CD14-positive monocyte (primary cell): ENCODE measurements at regions not wholly inside any gene's neighbourhood (a gene's known extent, or its start where the extent isn't known, plus 50 kb on each side); places are given as distances from the start of the nearest gene placed in this dataset.

Source experiments
- DNase-seq, 3 donors: peaks; one replicate each; pipeline ENCODE4 v3.0.0-alpha.2; 2011 to 2022
- H2AFZ ChIP-seq: 2 replicates; pipeline ENCODE4 v1.6.0; 2012; ENCODE audit warnings: mild to moderate bottlenecking, low read depth, low read length, inconsistent platforms; ENCODE audit not compliant: insufficient read depth, poor library complexity, severe bottlenecking
- H3K27ac ChIP-seq, 2 donors: 1 replicate in 1 of 2; 2 replicates in 1 of 2; pipeline ENCODE4 v1.5.1; 2012 to 2013; ENCODE audit warnings: low read length in 2 of 2, control low read depth in 1 of 2, inconsistent platforms in 1 of 2, low read depth in 1 of 2, mild to moderate bottlenecking in 1 of 2
- H3K27me3 ChIP-seq, 2 donors: one replicate each; pipeline versions ENCODE4 v1.6.0 to v1.6.1; 2011 to 2013; ENCODE audit warnings: low read length in 2 of 2; ENCODE audit not compliant: control insufficient read depth in 2 of 2, insufficient read depth in 2 of 2
- H3K36me3 ChIP-seq, 2 donors: replicated peaks in 1 of 2; 1 replicate in 1 of 2; 2 replicates in 1 of 2; pipeline versions ENCODE4 v1.5.1 to v1.6.1; 2012 to 2013; ENCODE audit warnings: low read length in 2 of 2, control low read depth in 1 of 2, inconsistent platforms in 1 of 2, mild to moderate bottlenecking in 1 of 2; ENCODE audit not compliant: insufficient read depth in 2 of 2, control insufficient read depth in 1 of 2
- H3K4me1 ChIP-seq, 2 donors: 1 replicate in 1 of 2; 2 replicates in 1 of 2; pipeline versions ENCODE4 v1.5.1 to v1.6.1; 2012 to 2013; ENCODE audit warnings: low read length in 2 of 2, control low read depth in 1 of 2, inconsistent platforms in 1 of 2, mild to moderate bottlenecking in 1 of 2, moderate library complexity in 1 of 2; ENCODE audit not compliant: insufficient read depth in 2 of 2, control insufficient read depth in 1 of 2
- H3K4me2 ChIP-seq: replicated peaks from 2 replicates; pipeline ENCODE3; 2012; ENCODE audit warnings: low read length, moderate library complexity, mild to moderate bottlenecking; ENCODE audit not compliant: poor library complexity, severe bottlenecking; ENCODE audit errors: extremely low read depth
- H3K4me3 ChIP-seq, 3 experiments: fragments of 200-600 bp in 1 of 3; sonication (generic) in 1 of 3; replicated peaks in 1 of 3; 1 replicate in 2 of 3; 2 replicates in 1 of 3; pipeline ENCODE4 v1.5.1; 2011 to 2013; ENCODE audit warnings: low read length in 3 of 3, mild to moderate bottlenecking in 3 of 3, control low read depth in 2 of 3, low read depth in 2 of 3, inconsistent platforms in 1 of 3, moderate library complexity in 1 of 3
- H3K79me2 ChIP-seq: 2 replicates; pipeline ENCODE4 v1.6.0; 2012; ENCODE audit warnings: mild to moderate bottlenecking, control low read depth, inconsistent platforms, low read length, moderate library complexity; ENCODE audit not compliant: insufficient read depth
- H3K9ac ChIP-seq: 2 replicates; pipeline ENCODE4 v1.6.0; 2017; ENCODE audit warnings: low read length, mild to moderate bottlenecking; ENCODE audit not compliant: insufficient read depth, poor library complexity, severe bottlenecking
- H3K9me3 ChIP-seq, 2 donors: replicated peaks in 1 of 2; 1 replicate in 1 of 2; 2 replicates in 1 of 2; pipeline versions ENCODE4 v1.5.1 to v1.6.1; 2012 to 2013; ENCODE audit warnings: low read length in 2 of 2, control low read depth in 1 of 2; ENCODE audit not compliant: control insufficient read depth in 1 of 2, insufficient read depth in 1 of 2
- H4K20me1 ChIP-seq: 2 replicates; pipeline ENCODE4 v1.6.0; 2012; ENCODE audit warnings: mild to moderate bottlenecking, low read length, control low read depth, moderate library complexity; ENCODE audit not compliant: insufficient read depth
- H3K27ac Mint-ChIP-seq, 7 donors: one replicate each; pipeline ENCODE4 v1.8.0; 2020; ENCODE audit warnings: mild to moderate bottlenecking in 7 of 7, mixed read lengths in 7 of 7, moderate library complexity in 6 of 7, inconsistent platforms in 2 of 7
- H3K27me3 Mint-ChIP-seq, 3 donors: one replicate each; pipeline ENCODE4 v1.8.0; 2021 to 2022; ENCODE audit warnings: low read depth in 3 of 3, mild to moderate bottlenecking in 3 of 3, mixed read lengths in 3 of 3, moderate library complexity in 3 of 3, inconsistent platforms in 1 of 3
- H3K36me3 Mint-ChIP-seq, 2 donors: one replicate each; pipeline ENCODE4 v1.8.0; 2020; ENCODE audit warnings: mixed read lengths in 2 of 2, inconsistent platforms in 1 of 2, mild to moderate bottlenecking in 1 of 2
- H3K4me1 Mint-ChIP-seq: one replicate; pipeline ENCODE4 v1.8.0; 2020; ENCODE audit warnings: mild to moderate bottlenecking, mixed read lengths
- H3K4me3 Mint-ChIP-seq, 2 donors: one replicate each; pipeline ENCODE4 v1.8.0; 2020; ENCODE audit warnings: mild to moderate bottlenecking in 2 of 2, mixed read lengths in 2 of 2, moderate library complexity in 1 of 2
- H3K9me3 Mint-ChIP-seq, 7 donors: one replicate each; pipeline ENCODE4 v1.8.0; 2020 to 2022; ENCODE audit warnings: mixed read lengths in 7 of 7, mild to moderate bottlenecking in 6 of 7, moderate library complexity in 6 of 7, inconsistent platforms in 2 of 7
- CTCF ChIP-seq: fragments of 200-600 bp; IDR thresholded peaks from one replicate; pipeline ENCODE4 v1.8.0; 2022; ENCODE audit warnings: antibody characterized with exemption, mild to moderate bottlenecking
- WGBS: methylation state at CpG from one replicate; pipeline ENCODE4 v1.1.5; 2013; ENCODE audit warnings: missing lambda C conversion rate; ENCODE audit not compliant: insufficient coverage; 5-methylcytosine and 5-hydroxymethylcytosine counted together
- intact Hi-C, 2 donors: fragments of 100-400 bp; cut with micrococcal nuclease; formaldehyde crosslinking; loops; one replicate each; pipeline versions ENCODE4 v1.15.0 to v1.15.1; 2023

- Mint-ChIP-seq H3K27me3 (no peaks in the 10 kb centered on the region), H3K36me3 (no peaks in the 10 kb centered on the region), H3K9me3 (peaks cover 0 to 6% (median 3%) of the 10 kb centered on the region in 7 donors), H3K4me3 (no peak overlapping the region), H3K27ac (no peak overlapping the region), H3K4me1 (no peaks in the 10 kb centered on the region)
- intact Hi-C loops: no loop called here
- Histone ChIP-seq H3K79me2 (no peaks in the 10 kb centered on the region), H3K4me1 (no peaks in the 10 kb centered on the region), H3K27me3 (no peaks in the 10 kb centered on the region), H4K20me1 (no peaks in the 10 kb centered on the region), H3K36me3 (no peaks in the 10 kb centered on the region), H3K9ac (no peak overlapping the region), H3K9me3 (peaks cover 0 to 1% of the 10 kb centered on the region in 2 donors), H2AFZ (no peak overlapping the region), H3K4me2 (no peak overlapping the region), H3K27ac (no peak overlapping the region), H3K4me3 (no peak overlapping the region)
- no peak for DNase-seq
- TF ChIP-seq CTCF: no peak
- 100% methylated on average over 1 of the region's 2 CpGs for WGBS
Observed at GRCh38 chr1:170789063-170789462, 125.1 kb downstream of the PRRX1 start.

GRCh38 chr1:170790175-170790574 is 126.2 kb downstream of the PRRX1 start:
- no peaks in the 10 kb centered on the region for H3K36me3 ChIP-seq
- no peaks in the 10 kb centered on the region for H3K79me2 ChIP-seq
- Mint-ChIP-seq H3K4me1 (no peaks in the 10 kb centered on the region), H3K36me3 (no peaks in the 10 kb centered on the region), H3K27me3 (no peaks in the 10 kb centered on the region), H3K4me3 (no peak overlapping the region), H3K27ac (no peak overlapping the region), H3K9me3 (peaks cover 0 to 6% (median 3%) of the 10 kb centered on the region in 7 donors)
- no peaks in the 10 kb centered on the region for H3K9me3 ChIP-seq
- DNase-seq: no peak
- no peak overlapping the region for H3K9ac ChIP-seq
- H4K20me1 ChIP-seq: no peaks in the 10 kb centered on the region
- intact Hi-C loops: no loop called here
- H3K4me1 ChIP-seq: no peaks in the 10 kb centered on the region
- H3K4me2 ChIP-seq: no peak overlapping the region
- no CpG with 5 or more reads among the region's 2 CpGs for WGBS
- no peak overlapping the region for H3K4me3 ChIP-seq
- no peak overlapping the region for H2AFZ ChIP-seq
- TF ChIP-seq CTCF: no peak
- no peaks in the 10 kb centered on the region for H3K27me3 ChIP-seq
- H3K27ac ChIP-seq: no peak overlapping the region
